ENCODE measurements at regions not wholly inside any gene's neighbourhood (a gene's known extent, or its start where the extent isn't known, plus 50 kb on each side); places are given as distances from the start of the nearest gene placed in this dataset.

DNA sequence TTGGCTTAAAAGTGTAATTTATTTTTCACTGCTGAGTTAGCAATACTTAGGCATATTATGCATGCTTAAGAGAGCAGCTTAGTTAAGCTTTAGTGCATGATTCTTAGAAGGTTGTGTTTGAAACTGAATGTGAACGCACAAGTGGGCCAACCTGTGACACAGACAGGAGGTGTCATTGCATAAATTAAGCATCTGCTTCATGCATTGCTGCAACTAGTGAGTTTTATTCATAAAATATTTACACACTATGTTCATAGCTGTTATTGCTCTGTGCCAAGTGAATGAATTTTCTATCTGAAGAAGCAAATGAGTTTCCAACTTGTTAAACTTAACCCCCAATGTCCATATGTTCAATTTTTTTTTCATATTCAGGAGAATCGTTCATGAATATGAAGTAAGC is 806.4 kb downstream of the GALR1 start:
- TF ChIP-seq ZNF253 (CRISPR knock-in tag; IDR thresholded peaks at IDR 0.05; ENCODE audit: borderline replicate concordance) = no peak
- TF ChIP-seq, protein P1, sequence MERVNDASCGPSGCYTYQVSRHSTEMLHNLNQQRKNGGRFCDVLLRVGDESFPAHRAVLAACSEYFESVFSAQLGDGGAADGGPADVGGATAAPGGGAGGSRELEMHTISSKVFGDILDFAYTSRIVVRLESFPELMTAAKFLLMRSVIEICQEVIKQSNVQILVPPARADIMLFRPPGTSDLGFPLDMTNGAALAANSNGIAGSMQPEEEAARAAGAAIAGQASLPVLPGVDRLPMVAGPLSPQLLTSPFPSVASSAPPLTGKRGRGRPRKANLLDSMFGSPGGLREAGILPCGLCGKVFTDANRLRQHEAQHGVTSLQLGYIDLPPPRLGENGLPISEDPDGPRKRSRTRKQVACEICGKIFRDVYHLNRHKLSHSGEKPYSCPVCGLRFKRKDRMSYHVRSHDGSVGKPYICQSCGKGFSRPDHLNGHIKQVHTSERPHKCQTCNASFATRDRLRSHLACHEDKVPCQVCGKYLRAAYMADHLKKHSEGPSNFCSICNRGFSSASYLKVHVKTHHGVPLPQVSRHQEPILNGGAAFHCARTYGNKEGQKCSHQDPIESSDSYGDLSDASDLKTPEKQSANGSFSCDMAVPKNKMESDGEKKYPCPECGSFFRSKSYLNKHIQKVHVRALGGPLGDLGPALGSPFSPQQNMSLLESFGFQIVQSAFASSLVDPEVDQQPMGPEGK (CRISPR knock-in tag; IDR thresholded peaks at IDR 0.05) = no peak
- TF ChIP-seq, protein P2, sequence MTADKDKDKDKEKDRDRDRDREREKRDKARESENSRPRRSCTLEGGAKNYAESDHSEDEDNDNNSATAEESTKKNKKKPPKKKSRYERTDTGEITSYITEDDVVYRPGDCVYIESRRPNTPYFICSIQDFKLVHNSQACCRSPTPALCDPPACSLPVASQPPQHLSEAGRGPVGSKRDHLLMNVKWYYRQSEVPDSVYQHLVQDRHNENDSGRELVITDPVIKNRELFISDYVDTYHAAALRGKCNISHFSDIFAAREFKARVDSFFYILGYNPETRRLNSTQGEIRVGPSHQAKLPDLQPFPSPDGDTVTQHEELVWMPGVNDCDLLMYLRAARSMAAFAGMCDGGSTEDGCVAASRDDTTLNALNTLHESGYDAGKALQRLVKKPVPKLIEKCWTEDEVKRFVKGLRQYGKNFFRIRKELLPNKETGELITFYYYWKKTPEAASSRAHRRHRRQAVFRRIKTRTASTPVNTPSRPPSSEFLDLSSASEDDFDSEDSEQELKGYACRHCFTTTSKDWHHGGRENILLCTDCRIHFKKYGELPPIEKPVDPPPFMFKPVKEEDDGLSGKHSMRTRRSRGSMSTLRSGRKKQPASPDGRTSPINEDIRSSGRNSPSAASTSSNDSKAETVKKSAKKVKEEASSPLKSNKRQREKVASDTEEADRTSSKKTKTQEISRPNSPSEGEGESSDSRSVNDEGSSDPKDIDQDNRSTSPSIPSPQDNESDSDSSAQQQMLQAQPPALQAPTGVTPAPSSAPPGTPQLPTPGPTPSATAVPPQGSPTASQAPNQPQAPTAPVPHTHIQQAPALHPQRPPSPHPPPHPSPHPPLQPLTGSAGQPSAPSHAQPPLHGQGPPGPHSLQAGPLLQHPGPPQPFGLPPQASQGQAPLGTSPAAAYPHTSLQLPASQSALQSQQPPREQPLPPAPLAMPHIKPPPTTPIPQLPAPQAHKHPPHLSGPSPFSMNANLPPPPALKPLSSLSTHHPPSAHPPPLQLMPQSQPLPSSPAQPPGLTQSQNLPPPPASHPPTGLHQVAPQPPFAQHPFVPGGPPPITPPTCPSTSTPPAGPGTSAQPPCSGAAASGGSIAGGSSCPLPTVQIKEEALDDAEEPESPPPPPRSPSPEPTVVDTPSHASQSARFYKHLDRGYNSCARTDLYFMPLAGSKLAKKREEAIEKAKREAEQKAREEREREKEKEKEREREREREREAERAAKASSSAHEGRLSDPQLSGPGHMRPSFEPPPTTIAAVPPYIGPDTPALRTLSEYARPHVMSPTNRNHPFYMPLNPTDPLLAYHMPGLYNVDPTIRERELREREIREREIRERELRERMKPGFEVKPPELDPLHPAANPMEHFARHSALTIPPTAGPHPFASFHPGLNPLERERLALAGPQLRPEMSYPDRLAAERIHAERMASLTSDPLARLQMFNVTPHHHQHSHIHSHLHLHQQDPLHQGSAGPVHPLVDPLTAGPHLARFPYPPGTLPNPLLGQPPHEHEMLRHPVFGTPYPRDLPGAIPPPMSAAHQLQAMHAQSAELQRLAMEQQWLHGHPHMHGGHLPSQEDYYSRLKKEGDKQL (CRISPR knock-in tag; IDR thresholded peaks at IDR 0.05; ENCODE audit: low read depth) = no peak
- TF ChIP-seq TBP (CRISPR knock-in tag; IDR thresholded peaks at IDR 0.05) = no peak
- TF ChIP-seq POLR2AphosphoS2 (IDR thresholded peaks at IDR 0.05; ENCODE audit: low read depth, low read length) = no peak
- no peak for TF ChIP-seq ZNF232 (CRISPR knock-in tag; IDR thresholded peaks at IDR 0.05; ENCODE audit: borderline replicate concordance)
- no peak for TF ChIP-seq ZNF160 (CRISPR knock-in tag; IDR thresholded peaks at IDR 0.05)
- no peak for TF ChIP-seq ZNF614 (CRISPR knock-in tag; IDR thresholded peaks at IDR 0.05; ENCODE audit: borderline replicate concordance)
- TF ChIP-seq, protein P3, sequence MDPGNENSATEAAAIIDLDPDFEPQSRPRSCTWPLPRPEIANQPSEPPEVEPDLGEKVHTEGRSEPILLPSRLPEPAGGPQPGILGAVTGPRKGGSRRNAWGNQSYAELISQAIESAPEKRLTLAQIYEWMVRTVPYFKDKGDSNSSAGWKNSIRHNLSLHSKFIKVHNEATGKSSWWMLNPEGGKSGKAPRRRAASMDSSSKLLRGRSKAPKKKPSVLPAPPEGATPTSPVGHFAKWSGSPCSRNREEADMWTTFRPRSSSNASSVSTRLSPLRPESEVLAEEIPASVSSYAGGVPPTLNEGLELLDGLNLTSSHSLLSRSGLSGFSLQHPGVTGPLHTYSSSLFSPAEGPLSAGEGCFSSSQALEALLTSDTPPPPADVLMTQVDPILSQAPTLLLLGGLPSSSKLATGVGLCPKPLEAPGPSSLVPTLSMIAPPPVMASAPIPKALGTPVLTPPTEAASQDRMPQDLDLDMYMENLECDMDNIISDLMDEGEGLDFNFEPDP (CRISPR knock-in tag; conservative IDR thresholded peaks at IDR 0.05) = no peak
- no peak for TF ChIP-seq ZSCAN31 (CRISPR knock-in tag; IDR thresholded peaks at IDR 0.05; ENCODE audit: low read depth)
- TF ChIP-seq KAT7 (CRISPR knock-in tag; IDR thresholded peaks at IDR 0.05; ENCODE audit: borderline replicate concordance) = no peak
- no peak for TF ChIP-seq ZNF790 (CRISPR knock-in tag; IDR thresholded peaks at IDR 0.05; ENCODE audit: borderline replicate concordance)
- no peak for TF ChIP-seq MLLT10 (CRISPR knock-in tag; IDR thresholded peaks at IDR 0.05)
- TF ChIP-seq ZNF326 (CRISPR knock-in tag; IDR thresholded peaks at IDR 0.05; ENCODE audit: borderline replicate concordance) = no peak
- TF ChIP-seq MAF1 (CRISPR knock-in tag; IDR thresholded peaks at IDR 0.05; ENCODE audit: borderline replicate concordance) = no peak
- TF ChIP-seq HES4 (CRISPR knock-in tag; IDR thresholded peaks at IDR 0.05; ENCODE audit: borderline replicate concordance) = no peak
- TF ChIP-seq ETV6 (CRISPR knock-in tag; conservative IDR thresholded peaks at IDR 0.05) = no peak
- no peak for TF ChIP-seq ELF4 (CRISPR knock-in tag; IDR thresholded peaks at IDR 0.05; ENCODE audit: borderline replicate concordance)
- H3K9me3 ChIP-seq (ENCODE audit: low read length) = no peaks in the 10 kb centered on the region
- FAIRE-seq = no peak
- POLR2A ChIA-PET = no interaction called here
- H3K4me1 ChIP-seq (ENCODE audit: insufficient read depth, low read length) = no peaks in the 10 kb centered on the region
- no peak overlapping the region for H3K4me3 ChIP-seq (replicated peaks in 1 of 3; ENCODE audit: insufficient read depth in 1 of 3, low read depth in 2 of 3, low read length in 3 of 3)
- H4K20me1 ChIP-seq (ENCODE audit: insufficient read depth, low read length) = no peaks in the 10 kb centered on the region
- H3K27me3 ChIP-seq (ENCODE audit: control insufficient read depth in 1 of 2, insufficient read depth in 2 of 2, low read length in 2 of 2) = no peaks in the 10 kb centered on the region; a peak in 2 of 5 replicates
- DNase-seq (ENCODE audit: low spot score) = no peak
- no peak overlapping the region for H3K4me2 ChIP-seq (ENCODE audit: low read depth, low read length)
- no peak overlapping the region for H3K9ac ChIP-seq (ENCODE audit: insufficient read depth, low read depth, low read length)
- no peaks in the 10 kb centered on the region for H3K36me3 ChIP-seq (replicated peaks in 1 of 2; ENCODE audit: control insufficient read depth in 1 of 2, insufficient read depth in 2 of 2, low read length in 2 of 2)
- no peak for ATAC-seq
- in situ Hi-C loops (cut with HindIII; ENCODE audit: extremely low pct_ligation_motif_present, low pct_unique_long_range_greater_than_20kb) = no loop called here
- H3K79me2 ChIP-seq (ENCODE audit: insufficient read depth, low read length) = no peaks in the 10 kb centered on the region
- H2AFZ ChIP-seq (ENCODE audit: low read length) = no peak overlapping the region
- intact Hi-C loops (cut with micrococcal nuclease; ENCODE audit: unreplicated experiment) = no loop called here
- BruUV-seq (replicated peaks) = no TSS peak
- no peak overlapping the region for H3K27ac ChIP-seq (ENCODE audit: extremely low read length, insufficient read depth, low read length)
- CTCF ChIA-PET (ENCODE audit: low intra/inter-chr PET ratio, low total read pairs) = no interaction called here
- 0% methylated on average over 2 of the region's 2 CpGs for WGBS (ENCODE audit: low lambda C conversion rate)

All from HepG2 (cell line).